ENCODE measurements at regions not wholly inside any gene's neighbourhood (a gene's known extent, or its start where the extent isn't known, plus 50 kb on each side); places are given as distances from the start of the nearest gene placed in this dataset.

GRCh38 chr2:45191146-45191863 lies 182.1 kb upstream of the SIX2 start:
- Histone ChIP-seq H3K4me3 (no peak overlapping the region), H3K27ac (no peak overlapping the region), H3K9me3 (no peaks in the 10 kb centered on the region), H3K4me1 (no peaks in the 10 kb centered on the region), H3K27me3 (no peaks in the 10 kb centered on the region), H3K36me3 (no peaks in the 10 kb centered on the region), H3K9ac (ENCODE audit: low read depth in 2 of 2, low read length in 2 of 2) (no peak overlapping the region)
- no peak for DNase-seq
- intact Hi-C loops (cut with DNase I), result no loop called here
- no peak for TF ChIP-seq CTCF (IDR thresholded peaks at IDR 0.05)

- no peak overlapping the region for H3K27ac ChIP-seq
- H3K9me3 ChIP-seq, result no peaks in the 10 kb centered on the region
- no peaks in the 10 kb centered on the region for H3K36me3 ChIP-seq
- H3K9ac ChIP-seq (ENCODE audit: low read depth in 2 of 2, low read length in 2 of 2), result no peak overlapping the region
- H3K27me3 ChIP-seq, result no peaks in the 10 kb centered on the region
- no peak for DNase-seq
- H3K4me3 ChIP-seq, result no peak overlapping the region
- no peaks in the 10 kb centered on the region for H3K4me1 ChIP-seq
- intact Hi-C loops (cut with DNase I), result no loop called here
- TF ChIP-seq CTCF (IDR thresholded peaks at IDR 0.05), result no peak
Measured at GRCh38 chr2:45190481-45190942, 181.3 kb upstream of the SIX2 start.

- intact Hi-C loops (cut with DNase I), result no loop called here
- H3K4me3 ChIP-seq, result no peak overlapping the region
Measured at GRCh38 chr2:45184606-45185005, 175.4 kb upstream of the SIX2 start.

GRCh38 chr2:45182667-45183295 lies 173.5 kb upstream of the SIX2 start:
- Histone ChIP-seq H3K9ac (ENCODE audit: low read depth in 2 of 2, low read length in 2 of 2) (no peak overlapping the region), H3K9me3 (no peaks in the 10 kb centered on the region), H3K4me3 (no peak overlapping the region)

More at GRCh38 chr2:45184606-45185005, 175.4 kb upstream of the SIX2 start:
- Histone ChIP-seq H3K36me3 (no peaks in the 10 kb centered on the region), H3K27ac (no peak overlapping the region), H3K9me3 (no peaks in the 10 kb centered on the region), H3K9ac (ENCODE audit: low read depth in 2 of 2, low read length in 2 of 2) (no peak overlapping the region), H3K4me1 (no peaks in the 10 kb centered on the region), H3K27me3 (no peaks in the 10 kb centered on the region)
- no peak for DNase-seq
- no peak for TF ChIP-seq CTCF (IDR thresholded peaks at IDR 0.05)

GRCh38 chr2:45180779-45181178 lies 171.5 kb upstream of the SIX2 start:
- no peak for TF ChIP-seq CTCF (IDR thresholded peaks at IDR 0.05)
- H3K4me1 ChIP-seq, result no peaks in the 10 kb centered on the region
- intact Hi-C loops (cut with DNase I), result no loop called here
- H3K9ac ChIP-seq (ENCODE audit: low read depth in 2 of 2, low read length in 2 of 2), result no peak overlapping the region
- H3K27ac ChIP-seq, result no peak overlapping the region
- no peaks in the 10 kb centered on the region for H3K9me3 ChIP-seq
- H3K36me3 ChIP-seq, result no peaks in the 10 kb centered on the region
- no peaks in the 10 kb centered on the region for H3K27me3 ChIP-seq
- DNase-seq, result no peak
- H3K4me3 ChIP-seq, result no peak overlapping the region

More at GRCh38 chr2:45182667-45183295, 173.5 kb upstream of the SIX2 start:
- Histone ChIP-seq H3K4me1 (no peaks in the 10 kb centered on the region), H3K36me3 (no peaks in the 10 kb centered on the region), H3K27ac (no peak overlapping the region), H3K27me3 (no peaks in the 10 kb centered on the region)
- DNase-seq, result no peak
- intact Hi-C loops (cut with DNase I), result no loop called here
- no peak for TF ChIP-seq CTCF (IDR thresholded peaks at IDR 0.05)

All from colonic mucosa (tissue), 4 donors.